ENCODE measurements at regions not wholly inside any gene's neighbourhood (a gene's known extent, or its start where the extent isn't known, plus 50 kb on each side); places are given as distances from the start of the nearest gene placed in this dataset.
"Not testable (repeated sequence)": the region's sequence is repeated elsewhere in the genome, so short reads cannot be mapped to it uniquely, and the experiment has no call there.

- intact Hi-C loops (cut with DNase I) = no loop called here
- DNase-seq = no peak
Observed at GRCh38 chr11:115636753-115637527, 132.7 kb upstream of the CADM1 start.

GRCh38 chr11:115633977-115634376 lies 129.8 kb upstream of the CADM1 start:
- intact Hi-C loops (cut with DNase I); DNase-seq: not testable (repeated sequence)
- 80 to 82% methylated on average over 1 to 2 of the region's 27 CpGs for WGBS, 2 donors

More at GRCh38 chr11:115636753-115637527, 132.7 kb upstream of the CADM1 start:
- Histone ChIP-seq H3K36me3 (no peaks in the 10 kb centered on the region), H3K27ac (no peak overlapping the region), H3K27me3 (peaks cover 0 to 14% (median 0%) of the 10 kb centered on the region in 4 donors), H3K4me3 (no peak overlapping the region), H3K9me3 (no peaks in the 10 kb centered on the region), H3K4me1 (peaks cover 0 to 4% (median 0%) of the 10 kb centered on the region in 3 donors)
- 54 to 76% methylated on average over 4 to 5 of the region's 5 CpGs for WGBS, 2 donors
- no peak for TF ChIP-seq POLR2A (IDR thresholded peaks at IDR 0.05)
- no peak for TF ChIP-seq CTCF (IDR thresholded peaks at IDR 0.05)

GRCh38 chr11:115632061-115632460 lies 127.8 kb upstream of the CADM1 start:
- no peak overlapping the region for H3K27ac ChIP-seq
- no peak overlapping the region for H3K4me3 ChIP-seq
- H3K36me3 ChIP-seq = no peaks in the 10 kb centered on the region
- WGBS, 2 donors = 56 to 57% methylated on average over 2 of the region's 2 CpGs
- no peaks in the 10 kb centered on the region for H3K9me3 ChIP-seq
- no peak for TF ChIP-seq CTCF (IDR thresholded peaks at IDR 0.05)
- no peak for TF ChIP-seq POLR2A (IDR thresholded peaks at IDR 0.05)
- no peaks in the 10 kb centered on the region for H3K4me1 ChIP-seq
- H3K27me3 ChIP-seq = peaks cover 0 to 13% (median 0%) of the 10 kb centered on the region in 4 donors
- intact Hi-C loops (cut with DNase I) = no loop called here
- DNase-seq = no peak

More at GRCh38 chr11:115633977-115634376, 129.8 kb upstream of the CADM1 start:
- H3K27me3 ChIP-seq = peaks cover 0 to 13% (median 0%) of the 10 kb centered on the region in 4 donors
- H3K9me3 ChIP-seq, H3K27ac ChIP-seq, H3K4me3 ChIP-seq, H3K4me1 ChIP-seq, H3K36me3 ChIP-seq: not testable (repeated sequence)

GRCh38 chr11:115631609-115632008 lies 127.4 kb upstream of the CADM1 start:
- peaks cover 0 to 13% (median 0%) of the 10 kb centered on the region in 4 donors for H3K27me3 ChIP-seq
- 78 to 88% methylated on average over 4 of the region's 4 CpGs for WGBS, 2 donors
- no peaks in the 10 kb centered on the region for H3K36me3 ChIP-seq
- TF ChIP-seq POLR2A (IDR thresholded peaks at IDR 0.05) (no peak), CTCF (IDR thresholded peaks at IDR 0.05) (no peak)
- H3K27ac ChIP-seq = no peak overlapping the region
- intact Hi-C loops (cut with DNase I) = no loop called here
- DNase-seq = no peak
- no peaks in the 10 kb centered on the region for H3K4me1 ChIP-seq
- H3K9me3 ChIP-seq = no peaks in the 10 kb centered on the region
- H3K4me3 ChIP-seq = no peak overlapping the region

- H3K36me3 ChIP-seq = no peaks in the 10 kb centered on the region
- WGBS, 2 donors = 77 to 79% methylated on average over 4 to 8 of the region's 8 CpGs
- TF ChIP-seq CTCF (IDR thresholded peaks at IDR 0.05) (no peak), POLR2A (IDR thresholded peaks at IDR 0.05) (no peak)
- peaks cover 0 to 13% (median 0%) of the 10 kb centered on the region in 4 donors for H3K27me3 ChIP-seq
- no peak for DNase-seq
- intact Hi-C loops (cut with DNase I) = no loop called here
- H3K4me3 ChIP-seq = no peak overlapping the region
- no peaks in the 10 kb centered on the region for H3K9me3 ChIP-seq
- no peak overlapping the region for H3K27ac ChIP-seq
- H3K4me1 ChIP-seq = no peaks in the 10 kb centered on the region
Observed at GRCh38 chr11:115630214-115630613, 126.0 kb upstream of the CADM1 start.

Measured in esophagus squamous epithelium (tissue), 5 donors.